ENCODE measurements at regions not wholly inside any gene's neighbourhood (a gene's known extent, or its start where the extent isn't known, plus 50 kb on each side); places are given as distances from the start of the nearest gene placed in this dataset.

GRCh38 chr5:38669361-38669880 lies 113.0 kb upstream of the LIFR start:
- H3K9me2 ChIP-seq (replicated peaks; ENCODE audit: low read depth, low read length) = no peaks in the 10 kb centered on the region
- H3K79me2 ChIP-seq (ENCODE audit: insufficient read depth, low read length) = no peaks in the 10 kb centered on the region
- H4K20me1 ChIP-seq (ENCODE audit: insufficient read depth, low read length, poor library complexity, severe bottlenecking) = no peaks in the 10 kb centered on the region
- H3K4me1 ChIP-seq (ENCODE audit: insufficient read depth, low read length, poor library complexity, severe bottlenecking) = no peaks in the 10 kb centered on the region
- TF ChIP-seq EZH2phosphoT487 (IDR thresholded peaks at IDR 0.05; ENCODE audit: borderline replicate concordance) (no peak), CTCF (conservative IDR thresholded peaks at IDR 0.05; ENCODE audit: low read length) (no peak)
- H2AFZ ChIP-seq (ENCODE audit: low read length) = no peak overlapping the region
- H3K9ac ChIP-seq (ENCODE audit: low read depth, low read length, poor library complexity, severe bottlenecking) = no peak overlapping the region
- no peak overlapping the region for H3K4me2 ChIP-seq (ENCODE audit: low read depth, low read length, poor library complexity, severe bottlenecking)
- no peak overlapping the region for H3K4me3 ChIP-seq (ENCODE audit: low read length, poor library complexity, severe bottlenecking)
- H3K36me3 ChIP-seq (ENCODE audit: insufficient read depth, low read length) = no peaks in the 10 kb centered on the region
- H3F3A ChIP-seq (ENCODE audit: low read depth) = no peaks in the 10 kb centered on the region
- H3K27me3 ChIP-seq (ENCODE audit: insufficient read depth, low read length, poor library complexity, severe bottlenecking) = no peaks in the 10 kb centered on the region
- no peaks in the 10 kb centered on the region for H3K9me3 ChIP-seq (ENCODE audit: insufficient read depth, low read depth, low read length)

GRCh38 chr5:38670066-38670465 lies 113.6 kb upstream of the LIFR start:
- no peaks in the 10 kb centered on the region for H3K79me2 ChIP-seq (ENCODE audit: insufficient read depth, low read length)
- no peak overlapping the region for H3K4me3 ChIP-seq (ENCODE audit: low read length, poor library complexity, severe bottlenecking)
- H2AFZ ChIP-seq (ENCODE audit: low read length) = no peak overlapping the region
- no peaks in the 10 kb centered on the region for H3K9me2 ChIP-seq (replicated peaks; ENCODE audit: low read depth, low read length)
- no peaks in the 10 kb centered on the region for H3K27me3 ChIP-seq (ENCODE audit: insufficient read depth, low read length, poor library complexity, severe bottlenecking)
- no peaks in the 10 kb centered on the region for H3K9me3 ChIP-seq (ENCODE audit: insufficient read depth, low read depth, low read length)
- H3K9ac ChIP-seq (ENCODE audit: low read depth, low read length, poor library complexity, severe bottlenecking) = no peak overlapping the region
- no peaks in the 10 kb centered on the region for H4K20me1 ChIP-seq (ENCODE audit: insufficient read depth, low read length, poor library complexity, severe bottlenecking)
- TF ChIP-seq EZH2phosphoT487 (IDR thresholded peaks at IDR 0.05; ENCODE audit: borderline replicate concordance) (no peak), CTCF (conservative IDR thresholded peaks at IDR 0.05; ENCODE audit: low read length) (no peak)
- H3K36me3 ChIP-seq (ENCODE audit: insufficient read depth, low read length) = no peaks in the 10 kb centered on the region
- H3F3A ChIP-seq (ENCODE audit: low read depth) = no peaks in the 10 kb centered on the region
- no peaks in the 10 kb centered on the region for H3K4me1 ChIP-seq (ENCODE audit: insufficient read depth, low read length, poor library complexity, severe bottlenecking)
- H3K4me2 ChIP-seq (ENCODE audit: low read depth, low read length, poor library complexity, severe bottlenecking) = no peak overlapping the region

- H3K9ac ChIP-seq (ENCODE audit: low read depth, low read length, poor library complexity, severe bottlenecking) = no peak overlapping the region
- no peak for TF ChIP-seq EZH2phosphoT487 (IDR thresholded peaks at IDR 0.05; ENCODE audit: borderline replicate concordance)
- TF ChIP-seq CTCF (conservative IDR thresholded peaks at IDR 0.05; ENCODE audit: low read length) = no peak
- no peaks in the 10 kb centered on the region for H3K9me3 ChIP-seq (ENCODE audit: insufficient read depth, low read depth, low read length)
Observed at GRCh38 chr5:38670878-38671277, 114.4 kb upstream of the LIFR start.

More at GRCh38 chr5:38670878-38671277, 114.4 kb upstream of the LIFR start:
- H3K4me2 ChIP-seq (ENCODE audit: low read depth, low read length, poor library complexity, severe bottlenecking) = no peak overlapping the region
- no peak overlapping the region for H3K4me3 ChIP-seq (ENCODE audit: low read length, poor library complexity, severe bottlenecking)
- H3K9me2 ChIP-seq (replicated peaks; ENCODE audit: low read depth, low read length) = no peaks in the 10 kb centered on the region
- H4K20me1 ChIP-seq (ENCODE audit: insufficient read depth, low read length, poor library complexity, severe bottlenecking) = no peaks in the 10 kb centered on the region
- H3K36me3 ChIP-seq (ENCODE audit: insufficient read depth, low read length) = no peaks in the 10 kb centered on the region
- H3K79me2 ChIP-seq (ENCODE audit: insufficient read depth, low read length) = no peaks in the 10 kb centered on the region
- no peaks in the 10 kb centered on the region for H3K4me1 ChIP-seq (ENCODE audit: insufficient read depth, low read length, poor library complexity, severe bottlenecking)
- no peaks in the 10 kb centered on the region for H3K27me3 ChIP-seq (ENCODE audit: insufficient read depth, low read length, poor library complexity, severe bottlenecking)
- H3F3A ChIP-seq (ENCODE audit: low read depth) = no peaks in the 10 kb centered on the region
- no peak overlapping the region for H2AFZ ChIP-seq (ENCODE audit: low read length)
